ENCODE measurements at regions not wholly inside any gene's neighbourhood (a gene's known extent, or its start where the extent isn't known, plus 50 kb on each side); places are given as distances from the start of the nearest gene placed in this dataset.

DNA sequence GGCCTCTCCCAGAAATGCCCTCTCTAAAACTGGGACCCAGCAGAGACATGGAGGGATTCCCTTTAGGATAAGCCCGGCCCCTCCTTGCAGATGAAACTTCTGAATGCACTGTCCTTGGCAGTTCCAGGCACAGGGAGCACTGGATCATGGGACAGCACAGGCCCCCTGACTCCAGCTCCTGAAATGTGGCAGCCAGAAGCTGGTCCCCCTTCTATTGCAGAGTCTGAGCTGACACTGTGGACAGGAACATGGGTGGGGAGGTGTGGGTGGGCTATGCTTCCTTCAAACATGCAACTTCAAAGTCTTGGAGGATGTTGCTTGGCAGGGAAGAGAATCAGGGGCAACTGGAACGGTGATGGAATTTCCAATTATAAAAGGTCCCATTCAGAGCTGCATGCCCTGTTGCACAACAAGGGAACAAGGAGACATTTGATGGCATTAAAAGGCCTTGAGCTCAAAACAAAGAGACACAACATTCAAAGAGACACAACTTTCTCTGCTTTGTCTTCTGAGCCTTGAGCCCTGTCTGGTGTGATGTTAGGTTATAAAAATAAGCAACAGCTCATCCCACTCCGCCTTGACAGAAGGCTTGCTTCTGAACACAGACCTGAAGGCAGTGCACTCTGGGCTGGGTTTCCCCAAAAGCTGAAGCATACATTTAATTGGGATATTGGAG lies 239.0 kb downstream of the OSR1 start:
- TF ChIP-seq, protein P1, sequence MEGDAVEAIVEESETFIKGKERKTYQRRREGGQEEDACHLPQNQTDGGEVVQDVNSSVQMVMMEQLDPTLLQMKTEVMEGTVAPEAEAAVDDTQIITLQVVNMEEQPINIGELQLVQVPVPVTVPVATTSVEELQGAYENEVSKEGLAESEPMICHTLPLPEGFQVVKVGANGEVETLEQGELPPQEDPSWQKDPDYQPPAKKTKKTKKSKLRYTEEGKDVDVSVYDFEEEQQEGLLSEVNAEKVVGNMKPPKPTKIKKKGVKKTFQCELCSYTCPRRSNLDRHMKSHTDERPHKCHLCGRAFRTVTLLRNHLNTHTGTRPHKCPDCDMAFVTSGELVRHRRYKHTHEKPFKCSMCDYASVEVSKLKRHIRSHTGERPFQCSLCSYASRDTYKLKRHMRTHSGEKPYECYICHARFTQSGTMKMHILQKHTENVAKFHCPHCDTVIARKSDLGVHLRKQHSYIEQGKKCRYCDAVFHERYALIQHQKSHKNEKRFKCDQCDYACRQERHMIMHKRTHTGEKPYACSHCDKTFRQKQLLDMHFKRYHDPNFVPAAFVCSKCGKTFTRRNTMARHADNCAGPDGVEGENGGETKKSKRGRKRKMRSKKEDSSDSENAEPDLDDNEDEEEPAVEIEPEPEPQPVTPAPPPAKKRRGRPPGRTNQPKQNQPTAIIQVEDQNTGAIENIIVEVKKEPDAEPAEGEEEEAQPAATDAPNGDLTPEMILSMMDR (IDR thresholded peaks at IDR 0.05; ENCODE audit: control insufficient read depth, extremely low read depth, insufficient read depth): no peak
- no peak for DNase-seq (ENCODE audit: low read depth)
- H3K4me3 ChIP-seq (ENCODE audit: low read depth, low read length): no peak overlapping the region

DNA sequence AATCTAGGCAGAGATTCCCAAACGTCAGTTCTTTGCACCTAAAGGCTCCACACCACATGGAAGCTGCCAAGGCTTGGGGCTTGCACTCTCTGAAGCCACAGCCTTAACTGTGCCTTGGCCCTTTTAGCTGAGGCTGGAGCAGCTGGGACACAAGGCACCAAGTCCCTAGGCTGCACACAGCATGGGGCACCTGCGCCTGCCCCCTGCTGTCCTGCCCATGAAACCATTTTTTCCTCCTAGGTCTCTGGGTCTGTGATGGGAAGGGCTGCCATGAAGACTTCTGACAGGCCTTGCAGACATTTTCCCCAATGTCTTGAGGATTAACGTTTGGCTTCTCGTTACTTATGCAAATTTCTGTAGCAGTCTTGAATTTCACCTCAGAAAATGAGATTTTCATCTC lies 241.5 kb downstream of the OSR1 start:
- no peak for DNase-seq (ENCODE audit: low read depth)
- TF ChIP-seq, protein P1 (IDR thresholded peaks at IDR 0.05; ENCODE audit: control insufficient read depth, extremely low read depth, insufficient read depth): no peak

DNA sequence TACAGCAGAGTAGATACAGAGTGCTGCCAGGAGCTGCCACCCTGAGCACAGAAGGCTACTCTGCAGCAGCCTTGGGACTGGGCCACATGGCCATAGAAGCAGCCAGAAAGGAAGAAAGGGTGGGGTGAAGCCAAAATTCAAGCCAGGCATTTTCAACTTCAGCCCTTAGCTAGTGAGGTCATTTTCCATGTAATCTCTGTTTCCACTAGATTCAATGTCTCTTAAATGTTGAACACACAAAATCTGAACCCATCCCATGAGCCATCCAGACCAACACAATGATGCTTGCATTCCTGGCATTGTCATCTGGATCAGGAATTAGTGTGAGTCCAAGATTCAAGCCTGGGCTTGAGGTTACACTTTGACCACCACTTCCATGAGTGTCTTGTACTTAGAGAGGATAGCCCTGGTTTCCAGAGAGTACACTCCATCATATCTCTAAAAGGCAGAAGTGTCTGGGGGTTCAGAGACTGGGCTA lies 243.6 kb downstream of the OSR1 start:
- no peak for DNase-seq (ENCODE audit: low read depth)
- TF ChIP-seq, protein P1 (IDR thresholded peaks at IDR 0.05; ENCODE audit: control insufficient read depth, extremely low read depth, insufficient read depth): no peak
- H3K4me3 ChIP-seq (ENCODE audit: low read depth, low read length): no peak overlapping the region

More for the DNA sequence above, 241.5 kb downstream of the OSR1 start:
- no peak overlapping the region for H3K4me3 ChIP-seq (ENCODE audit: low read depth, low read length)

DNA sequence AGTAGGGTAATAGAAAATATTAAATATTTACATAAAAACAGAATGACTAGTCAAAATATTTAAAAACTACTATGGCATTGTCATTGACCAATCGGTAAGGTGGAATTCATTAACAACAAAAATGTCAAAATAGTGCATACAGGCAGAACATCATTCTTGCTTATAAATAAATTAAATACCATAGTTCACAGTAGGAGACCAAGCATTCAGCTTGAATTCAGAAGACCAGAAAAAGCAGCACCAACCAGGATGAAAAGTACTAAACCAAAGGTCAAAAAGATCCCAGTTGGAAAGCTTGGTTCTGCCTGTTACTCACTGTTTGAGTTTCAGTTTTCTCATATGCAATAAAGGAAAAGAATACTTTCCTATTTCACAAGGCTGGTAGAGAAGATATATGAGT lies 244.3 kb downstream of the OSR1 start:
- TF ChIP-seq, protein P1 (IDR thresholded peaks at IDR 0.05; ENCODE audit: control insufficient read depth, extremely low read depth, insufficient read depth): no peak
- DNase-seq (ENCODE audit: low read depth): no peak
- H3K4me3 ChIP-seq (ENCODE audit: low read depth, low read length): no peak overlapping the region

DNA sequence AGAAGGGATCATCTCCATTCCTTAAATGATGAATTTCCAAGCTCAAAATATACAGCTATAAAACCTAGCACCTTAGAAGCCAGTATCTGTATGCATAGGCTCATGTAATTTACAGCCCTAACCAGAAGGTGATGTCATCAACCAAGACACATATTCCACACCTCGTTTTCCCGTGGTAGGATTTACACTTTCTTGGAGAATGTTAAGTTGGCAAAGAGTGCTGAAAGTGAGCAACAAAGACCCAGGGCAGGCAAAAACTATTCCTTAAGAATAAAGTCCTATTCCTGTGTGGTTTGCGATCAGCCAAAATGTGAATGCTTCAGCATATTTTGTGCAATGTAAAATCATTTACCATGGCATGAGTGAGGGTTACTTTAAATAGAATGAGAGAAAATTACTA lies 247.1 kb downstream of the OSR1 start:
- DNase-seq (ENCODE audit: low read depth): no peak
- H3K4me3 ChIP-seq (ENCODE audit: low read depth, low read length): no peak overlapping the region
- TF ChIP-seq, protein P1 (IDR thresholded peaks at IDR 0.05; ENCODE audit: control insufficient read depth, extremely low read depth, insufficient read depth): no peak

DNA sequence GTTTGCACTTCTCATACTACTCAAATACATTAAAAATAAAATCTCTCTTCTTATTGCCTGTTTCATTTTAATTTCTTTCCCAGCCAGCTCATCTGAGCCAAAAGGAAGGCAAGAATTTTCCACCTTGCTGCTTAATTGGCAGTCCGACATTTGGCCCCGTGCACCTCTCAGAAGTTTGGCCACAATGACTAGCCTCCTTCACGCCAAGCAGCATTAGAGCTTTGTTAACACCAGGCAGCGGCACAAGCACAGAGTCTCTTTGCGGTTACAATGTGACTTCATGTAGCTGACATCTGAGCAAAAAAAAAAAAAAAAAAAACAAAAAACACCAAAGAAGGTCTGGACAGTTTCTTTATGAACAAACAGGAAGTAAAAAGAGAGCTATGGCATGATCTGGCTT lies 248.9 kb downstream of the OSR1 start:
- no peak for DNase-seq (ENCODE audit: low read depth)
- H3K4me3 ChIP-seq (ENCODE audit: low read depth, low read length): no peak overlapping the region
- TF ChIP-seq, protein P1 (IDR thresholded peaks at IDR 0.05; ENCODE audit: control insufficient read depth, extremely low read depth, insufficient read depth): no peak

DNA sequence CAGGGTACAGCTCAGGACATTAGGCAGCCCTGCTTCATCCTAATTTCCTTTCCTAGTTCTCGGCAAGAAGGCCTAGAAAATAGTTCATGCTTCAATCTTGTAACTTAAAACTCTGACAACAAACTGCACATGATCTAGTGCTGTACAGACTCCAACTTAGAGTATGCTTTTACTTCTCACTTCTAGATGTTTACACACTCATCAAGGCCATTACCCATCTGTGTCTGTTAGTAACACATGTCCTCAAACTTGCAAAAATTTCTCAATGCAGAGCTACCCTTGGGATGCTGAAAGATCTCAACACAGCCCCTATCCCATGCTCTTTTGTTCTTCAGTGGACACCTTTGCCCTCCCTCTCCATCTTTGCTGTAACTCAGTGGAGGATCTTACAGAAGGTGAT lies 252.0 kb downstream of the OSR1 start:
- TF ChIP-seq, protein P1 (IDR thresholded peaks at IDR 0.05; ENCODE audit: control insufficient read depth, extremely low read depth, insufficient read depth): no peak
- DNase-seq (ENCODE audit: low read depth): no peak

More for the DNA sequence above, 252.0 kb downstream of the OSR1 start:
- no peak overlapping the region for H3K4me3 ChIP-seq (ENCODE audit: low read depth, low read length)
